HEK293 (cell line): ENCODE measurements at regions not wholly inside any gene's neighbourhood (a gene's known extent, or its start where the extent isn't known, plus 50 kb on each side); places are given as distances from the start of the nearest gene placed in this dataset.

Experiments
- CTCF ChIA-PET: fragments of 350-600 bp; formaldehyde crosslinking; extraction: SDS; loops from one replicate; lab custom pipeline; 2021; ENCODE audit warnings: antibody characterized with exemption; lab: Yijun Ruan, JAX
- POLR2A ChIA-PET: fragments of 300-600 bp; formaldehyde crosslinking; extraction: SDS; loops from one replicate; lab custom pipeline; 2020; ENCODE audit warnings: antibody characterized with exemption, inconsistent platforms; lab: Yijun Ruan, JAX
- H3K27ac ChIP-seq: fragments of 200-500 bp; sonication (Bioruptor generic); 2 replicates; pipeline ENCODE4 v1.5.1; 2014; ENCODE audit warnings: low read depth, low read length, control low read depth, inconsistent platforms; ENCODE audit errors: extremely low read depth
- H3K36me3 ChIP-seq, 2 experiments: fragments of 200-500 bp in 1 of 2; sonication (Bioruptor generic) in 1 of 2; 1 replicate in 1 of 2; 2 replicates in 1 of 2; pipeline ENCODE4 v1.5.1; 2014 to 2017; ENCODE audit warnings: inconsistent platforms in 2 of 2, low read length in 2 of 2; ENCODE audit not compliant: control insufficient read depth in 2 of 2, insufficient read depth in 1 of 2
- H3K4me1 ChIP-seq: fragments of 200-500 bp; sonication (Bioruptor generic); 2 replicates; pipeline ENCODE4 v1.5.1; 2014; ENCODE audit warnings: mild to moderate bottlenecking, low read length, inconsistent platforms; ENCODE audit not compliant: control insufficient read depth, insufficient read depth
- H3K4me3 ChIP-seq: 2 replicates; pipeline ENCODE4 v1.5.1; 2011; ENCODE audit warnings: low read depth, mild to moderate bottlenecking, control low read depth, low read length, moderate library complexity
- H3K9me3 ChIP-seq: fragments of 200-500 bp; sonication (Bioruptor generic); 2 replicates; pipeline ENCODE4 v1.5.1; 2014; ENCODE audit warnings: low read depth, low read length, inconsistent platforms; ENCODE audit not compliant: control insufficient read depth, insufficient read depth
- ATF2 ChIP-seq: fragments of 450-650 bp; formaldehyde crosslinking; IDR thresholded peaks from 2 replicates; pipeline ENCODE4 v1.5.1; 2016; ENCODE audit warnings: missing biosample characterization, missing genetic modification characterization, low read depth
- EGR2 ChIP-seq: fragments of 450-650 bp; formaldehyde crosslinking; IDR thresholded peaks from 2 replicates; pipeline ENCODE4 v1.5.1; 2016; ENCODE audit warnings: low read depth, missing biosample characterization, missing genetic modification characterization
- MEIS1 ChIP-seq: sonication (generic); formaldehyde crosslinking; IDR thresholded peaks from 2 replicates; pipeline ENCODE4 v1.8.1; 2022; ENCODE audit warnings: missing genetic modification reagents, mild to moderate bottlenecking, borderline replicate concordance
- PATZ1 ChIP-seq: fragments of 450-650 bp; formaldehyde crosslinking; IDR thresholded peaks from 2 replicates; pipeline ENCODE4 v1.5.1; 2016; ENCODE audit warnings: missing biosample characterization, missing genetic modification characterization
- PRDM2 ChIP-seq: fragments of 450-650 bp; formaldehyde crosslinking; IDR thresholded peaks from 2 replicates; pipeline ENCODE4 v1.5.1; 2016; ENCODE audit warnings: missing biosample characterization, missing genetic modification characterization, borderline replicate concordance
- REST ChIP-seq: fragments of 450-650 bp; formaldehyde crosslinking; IDR thresholded peaks from 2 replicates; pipeline ENCODE4 v1.5.1; 2016; ENCODE audit warnings: missing biosample characterization, missing genetic modification characterization
- ZNF132 ChIP-seq: fragments of 450-650 bp; formaldehyde crosslinking; IDR thresholded peaks from 2 replicates; pipeline ENCODE4 v1.5.1; 2017; ENCODE audit warnings: missing biosample characterization, missing genetic modification characterization, borderline replicate concordance
- ZNF394 ChIP-seq: fragments of 450-650 bp; formaldehyde crosslinking; IDR thresholded peaks from 2 replicates; pipeline ENCODE4 v1.5.1; 2016; ENCODE audit warnings: missing biosample characterization, missing genetic modification characterization, mild to moderate bottlenecking, moderate library complexity, borderline replicate concordance
- ZNF473 ChIP-seq: fragments of 450-650 bp; formaldehyde crosslinking; IDR thresholded peaks from 2 replicates; pipeline ENCODE4 v1.5.1; 2017; ENCODE audit warnings: missing biosample characterization, missing genetic modification characterization
- ZNF514 ChIP-seq: fragments of 450-650 bp; formaldehyde crosslinking; IDR thresholded peaks from 2 replicates; pipeline ENCODE4 v1.5.1; 2016; ENCODE audit warnings: missing biosample characterization, missing genetic modification characterization
- ZNF707 ChIP-seq: fragments of 450-650 bp; formaldehyde crosslinking; IDR thresholded peaks from 2 replicates; pipeline ENCODE4 v1.5.1; 2016; ENCODE audit warnings: missing biosample characterization, missing genetic modification characterization
- ZSCAN18 ChIP-seq: fragments of 450-650 bp; formaldehyde crosslinking; IDR thresholded peaks from 2 replicates; pipeline ENCODE4 v1.5.1; 2016; ENCODE audit warnings: missing biosample characterization, missing genetic modification characterization

- ChIA-PET CTCF (interaction anchor here (0.6 to 1.0 kb wide), 2 partner anchors 17 to 405 kb away, joined by 3 to 4 read pairs; no protein-coding TSS in a partner anchor), POLR2A (no interaction called here)
- Histone ChIP-seq H3K4me3 (no peak overlapping the region), H3K27ac (no peak overlapping the region), H3K4me1 (no peaks in the 10 kb centered on the region), H3K9me3 (no peaks in the 10 kb centered on the region), H3K36me3 (no peaks in the 10 kb centered on the region)
- TF ChIP-seq PRDM2 (no peak), PATZ1 (tag by site-specific recombination) (no peak), ZNF514 (no peak), ZNF707 (tag by site-specific recombination) (no peak), REST (tag by site-specific recombination) (no peak), MEIS1 (CRISPR knock-in tag) (no peak), ZNF473 (tag by site-specific recombination) (no peak), EGR2 (tag by site-specific recombination) (no peak), ZSCAN18 (no peak), ZNF132 (tag by site-specific recombination) (no peak), ZNF394 (tag by site-specific recombination) (no peak), ATF2 (no peak)
Measured at GRCh38 chr11:115778928-115779650, 274.9 kb upstream of the CADM1 start.
